G401.6 (cell line): ENCODE measurements at regions not wholly inside any gene's neighbourhood (a gene's known extent, or its start where the extent isn't known, plus 50 kb on each side); places are given as distances from the start of the nearest gene placed in this dataset.

ENCODE experiments used
- FAIRE-seq: peaks from 2 replicates; lab custom pipeline; 2012; peaks lifted over from hg19 to GRCh38; lab: Jason Lieb, UNC

DNA sequence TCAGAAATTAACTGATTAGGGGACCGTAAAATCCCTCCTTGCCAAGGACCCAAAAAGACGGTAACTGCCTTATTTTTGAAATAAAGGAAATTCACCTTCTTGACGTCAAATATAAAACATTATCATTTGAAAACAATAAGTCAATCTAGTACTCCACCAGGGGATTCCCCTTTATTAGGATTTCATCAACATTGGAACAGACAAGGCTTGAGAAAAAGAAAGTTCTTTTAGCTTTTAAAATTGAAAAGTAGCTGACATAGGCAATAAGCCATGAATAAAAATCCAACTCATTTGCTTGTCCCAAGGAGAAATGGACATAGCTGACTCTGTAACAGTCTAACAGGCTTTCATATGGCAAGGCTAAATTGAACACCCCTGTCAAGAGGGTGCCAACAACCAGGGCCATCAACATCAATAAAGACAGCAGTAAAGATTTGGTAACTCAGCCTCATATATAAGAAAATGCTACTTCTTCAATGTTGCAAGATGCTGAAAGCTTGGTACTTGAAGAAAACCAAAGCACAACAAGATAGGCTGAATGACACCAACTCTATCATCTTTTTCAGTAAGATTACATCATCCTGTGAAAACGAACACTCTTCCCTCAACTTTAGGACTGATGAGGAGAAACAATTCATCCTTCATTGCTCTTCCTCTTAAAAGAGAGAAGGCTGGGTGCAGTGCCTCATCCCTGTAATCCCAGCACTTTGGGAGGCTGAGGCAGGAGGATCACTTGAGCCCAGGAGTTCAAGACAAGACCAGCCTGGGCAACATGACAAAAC, 121.0 kb upstream of the PRDM1 start:
- no peak for FAIRE-seq

DNA sequence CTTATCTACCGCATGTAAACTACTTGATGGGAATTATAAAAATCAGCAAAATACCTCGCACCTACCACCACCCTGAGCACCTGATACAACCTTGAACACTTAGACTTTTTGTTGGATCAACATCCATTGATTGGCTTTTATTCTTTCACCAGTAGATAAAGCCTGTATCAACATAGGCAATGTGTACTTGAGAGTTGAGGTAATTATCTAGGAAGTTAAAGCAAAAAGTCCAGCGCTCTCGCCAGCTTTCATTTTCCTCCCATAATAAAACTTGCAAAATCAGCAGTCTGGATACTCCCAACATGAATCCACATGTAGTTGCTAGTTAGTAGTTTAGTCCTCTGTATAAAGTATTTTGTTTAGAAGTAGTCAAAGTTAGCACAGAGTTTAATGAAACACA, 132.0 kb upstream of the PRDM1 start:
- no peak for FAIRE-seq

GRCh38 chr6:105952772-105953690, 133.1 kb upstream of the PRDM1 start:
- no peak for FAIRE-seq

- no peak for FAIRE-seq
Observed at GRCh38 chr6:105952326-105952725, 133.8 kb upstream of the PRDM1 start.

DNA sequence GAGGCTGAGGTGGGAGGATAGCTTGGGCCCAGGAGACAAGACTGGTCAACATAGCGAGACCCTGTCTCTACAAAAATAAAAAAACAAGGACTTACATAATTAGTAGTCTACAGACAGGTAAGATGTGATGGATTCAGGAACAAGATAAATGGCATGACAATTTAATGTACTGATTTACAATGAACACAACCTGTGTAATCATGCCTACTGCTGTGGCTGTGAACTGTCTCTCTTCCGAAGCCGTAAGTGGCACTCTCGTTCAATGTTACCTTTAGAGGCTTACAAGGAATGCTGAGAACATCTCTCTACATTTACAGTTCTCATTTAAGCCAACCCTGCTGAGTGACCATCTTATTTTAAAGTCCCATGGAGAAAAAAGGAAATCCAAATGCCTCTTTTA, 134.8 kb upstream of the PRDM1 start:
- FAIRE-seq, result no peak

- FAIRE-seq, result no peak
Observed at GRCh38 chr6:105949869-105950268, 136.3 kb upstream of the PRDM1 start.

DNA sequence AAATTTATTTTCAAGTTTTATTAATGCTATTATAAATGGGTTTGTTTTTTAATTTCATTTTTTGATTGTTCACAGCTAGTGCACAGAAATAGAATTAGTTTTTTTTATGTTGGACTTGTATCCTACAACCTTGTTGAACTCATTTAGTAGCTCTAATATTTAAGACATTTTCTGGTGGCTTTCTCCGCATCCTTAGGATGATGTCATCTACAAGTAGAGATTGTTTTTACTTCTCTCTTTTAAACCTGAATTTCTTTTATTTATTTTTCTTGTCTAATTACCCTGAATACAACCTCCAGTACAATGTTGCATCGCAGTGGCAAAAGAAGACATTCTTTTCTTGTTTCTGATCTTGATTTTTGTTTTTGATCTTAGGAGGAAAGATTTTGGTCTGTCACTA, 142.6 kb upstream of the PRDM1 start:
- no peak for FAIRE-seq

DNA sequence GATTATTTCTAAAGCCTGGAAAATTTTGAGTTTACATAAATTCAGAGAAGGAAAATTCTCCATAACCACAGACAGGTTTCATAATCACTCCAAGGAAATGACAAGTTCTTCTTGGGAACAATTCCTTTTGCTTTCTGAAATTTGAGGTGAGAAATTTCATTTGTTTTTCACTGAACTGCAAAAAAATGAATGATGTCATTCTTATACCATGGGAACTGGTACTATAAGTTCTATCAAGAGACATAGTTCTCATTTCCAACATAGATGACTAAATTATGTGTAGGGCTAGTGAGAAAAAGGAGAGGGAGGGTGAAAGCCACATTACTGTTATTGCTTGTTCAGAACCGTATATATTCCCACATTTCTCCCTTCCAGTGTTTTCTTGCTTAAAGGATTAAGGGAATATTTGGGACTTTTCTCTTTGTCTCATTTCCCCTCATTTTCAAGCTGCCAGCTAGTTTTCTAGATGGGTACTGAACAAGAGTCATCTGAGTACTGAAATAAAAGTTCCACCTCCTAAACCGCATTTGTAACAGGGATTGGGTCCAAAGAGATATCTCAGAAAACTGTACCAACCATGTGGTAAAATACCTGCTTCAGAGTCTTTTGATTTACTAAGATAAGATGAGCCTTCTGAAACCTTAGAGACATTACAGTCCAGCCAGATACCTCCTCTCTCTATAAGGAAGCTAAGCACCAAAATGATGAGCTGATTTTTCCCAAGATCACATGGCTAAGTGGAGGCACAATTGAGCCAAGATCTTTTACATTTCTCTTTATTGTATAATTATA, 144.3 kb upstream of the PRDM1 start:
- FAIRE-seq, result no peak

DNA sequence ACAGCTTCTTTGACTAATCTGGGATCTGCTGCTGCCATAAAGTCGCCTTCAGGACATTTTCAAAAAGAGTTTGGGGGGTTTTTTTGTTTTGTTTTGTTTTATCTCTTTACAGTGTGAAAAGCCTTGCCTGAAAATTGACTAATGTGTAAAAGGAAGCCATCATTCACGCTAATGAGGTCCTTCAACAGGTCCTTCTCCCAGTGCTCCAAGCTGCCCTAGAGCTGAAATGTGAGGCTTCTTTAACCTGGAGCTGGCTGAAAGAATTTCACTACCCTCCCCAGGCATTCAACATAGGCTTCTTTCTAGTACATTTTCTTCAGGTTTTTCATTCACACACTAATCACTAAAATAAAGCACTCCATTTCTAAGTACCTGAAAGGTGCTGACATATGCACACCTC, 145.1 kb upstream of the PRDM1 start:
- FAIRE-seq, result no peak

DNA sequence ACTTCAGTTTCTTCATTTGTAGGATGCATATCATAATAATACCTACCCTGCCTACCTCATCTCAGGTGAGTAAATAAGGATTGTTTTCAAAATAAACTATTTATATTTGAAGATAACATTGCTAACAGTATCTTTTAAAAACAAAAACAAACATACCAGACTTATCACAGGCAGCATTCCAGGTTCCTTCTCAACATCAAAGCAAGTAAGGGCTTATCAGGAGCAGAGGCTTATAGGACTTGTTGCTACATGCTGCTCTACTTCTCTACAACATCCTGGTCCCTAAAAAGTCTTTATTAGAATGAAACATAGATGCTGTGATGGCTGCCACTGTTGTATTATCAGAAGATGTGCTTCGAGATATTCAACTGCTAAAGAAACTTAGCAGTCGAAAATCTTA, 149.2 kb upstream of the PRDM1 start:
- FAIRE-seq, result no peak

DNA sequence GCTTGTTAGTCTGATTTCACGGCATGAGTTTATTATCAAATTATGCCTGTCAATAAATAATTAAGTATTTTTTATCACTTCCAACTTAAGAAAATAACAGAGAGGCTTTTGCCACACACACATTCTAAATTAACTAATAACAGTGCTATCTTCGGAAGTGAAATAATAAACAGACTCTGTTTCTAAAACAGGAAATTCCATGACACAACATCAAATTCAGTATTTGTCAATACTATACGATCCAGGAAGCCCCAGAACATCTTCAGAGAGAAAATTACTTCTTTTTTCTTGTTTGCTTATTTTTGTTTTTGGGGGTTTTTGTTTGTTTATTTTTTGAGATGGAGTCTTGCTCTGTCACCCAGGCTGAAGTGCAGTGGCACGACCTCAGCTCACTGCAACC, 150.7 kb upstream of the PRDM1 start:
- no peak for FAIRE-seq

DNA sequence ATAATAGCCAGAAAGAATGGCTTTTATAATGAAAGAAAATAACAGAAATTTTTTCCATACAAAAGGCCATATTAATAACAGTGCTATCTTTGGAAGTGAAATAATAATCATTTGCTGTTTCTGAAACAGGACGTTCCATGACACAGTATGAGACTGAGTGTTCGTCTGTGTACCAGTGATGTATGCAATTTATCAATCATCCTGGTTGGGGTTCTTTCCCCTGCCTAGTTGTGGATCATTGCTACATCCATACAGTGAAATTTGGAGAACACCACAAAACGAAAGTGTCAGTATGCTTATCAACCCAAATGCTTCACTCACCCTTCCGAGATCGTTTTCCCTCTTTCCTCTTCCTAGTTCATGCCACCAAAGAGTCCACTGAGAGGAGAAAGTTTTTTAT, 151.4 kb upstream of the PRDM1 start:
- FAIRE-seq, result no peak

- FAIRE-seq, result no peak
Observed at GRCh38 chr6:105932440-105932839, 153.7 kb upstream of the PRDM1 start.

DNA sequence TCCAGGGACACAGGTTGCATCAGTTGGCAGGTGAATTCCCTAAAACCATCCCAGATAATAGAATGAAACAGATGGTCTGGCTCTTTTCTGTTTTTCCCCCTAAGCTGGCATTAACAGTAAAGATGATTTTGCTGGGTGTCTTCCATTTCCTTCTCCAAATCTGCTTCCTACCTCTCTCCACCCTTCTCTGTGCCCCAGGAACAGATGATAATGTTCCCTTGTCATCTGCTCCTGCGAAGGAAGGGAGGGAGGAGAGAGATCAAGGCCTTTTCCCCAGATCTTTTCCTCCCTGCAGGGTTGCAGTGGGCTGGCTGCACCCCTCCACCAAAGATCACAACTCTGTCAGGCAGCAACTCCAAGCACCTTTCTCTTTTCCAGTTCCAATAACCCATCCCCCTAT, 156.5 kb upstream of the PRDM1 start:
- no peak for FAIRE-seq

DNA sequence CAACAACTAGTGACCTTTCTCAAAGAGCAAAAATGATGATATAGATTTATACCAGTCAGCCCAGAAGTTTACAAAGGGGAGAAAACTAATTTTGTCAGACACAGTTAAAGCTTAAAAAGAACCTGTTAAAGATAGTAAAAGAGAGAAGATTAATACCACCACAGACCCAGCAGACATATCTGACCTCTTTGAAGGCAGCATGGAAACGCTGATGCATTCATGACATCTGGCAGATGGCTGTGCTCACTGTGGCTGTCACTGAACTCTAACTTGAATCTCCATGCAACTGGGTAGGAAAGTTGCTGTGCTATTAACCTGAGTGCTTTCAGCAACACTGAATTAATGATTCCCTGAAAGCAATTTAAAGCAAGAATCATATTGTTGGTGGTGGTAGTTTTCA, 159.8 kb upstream of the PRDM1 start:
- no peak for FAIRE-seq

DNA sequence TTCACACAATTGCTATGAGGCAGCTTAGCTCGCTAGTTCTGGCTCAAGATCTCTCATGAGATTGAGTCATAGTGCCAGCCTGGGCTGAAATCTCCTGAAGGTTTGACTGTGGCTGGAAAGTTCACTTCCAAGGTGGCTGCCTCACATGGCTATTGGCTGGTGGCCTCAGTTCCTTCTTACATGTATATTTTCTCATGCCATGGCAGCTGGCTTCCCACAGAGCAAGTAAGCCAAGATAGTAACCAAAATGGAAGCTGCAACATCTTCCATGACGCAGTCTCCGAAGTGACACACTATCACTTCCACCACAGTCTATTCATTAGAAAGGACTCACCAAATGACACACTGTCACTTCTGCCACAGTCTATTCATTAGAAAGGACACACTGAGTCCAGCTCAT, 160.4 kb upstream of the PRDM1 start:
- FAIRE-seq, result no peak

DNA sequence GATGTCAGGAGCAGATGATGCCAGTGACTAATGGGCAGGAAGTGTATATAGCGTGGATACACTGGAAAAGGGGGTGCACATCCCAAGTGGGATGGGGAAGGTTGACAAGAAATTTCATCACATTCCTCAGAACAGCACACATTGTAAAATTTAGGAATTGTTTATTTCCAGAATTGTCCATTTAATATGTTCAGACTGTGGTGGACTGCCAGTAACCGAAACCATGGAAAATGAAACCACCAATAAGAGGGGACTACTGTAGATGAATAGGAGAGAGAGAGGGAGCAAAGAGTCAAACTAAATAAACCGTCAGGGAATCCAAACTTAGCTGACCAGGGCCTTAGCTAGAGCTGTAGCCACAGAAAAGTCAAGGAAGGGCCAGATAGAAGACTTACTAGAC, 164.4 kb upstream of the PRDM1 start:
- no peak for FAIRE-seq

DNA sequence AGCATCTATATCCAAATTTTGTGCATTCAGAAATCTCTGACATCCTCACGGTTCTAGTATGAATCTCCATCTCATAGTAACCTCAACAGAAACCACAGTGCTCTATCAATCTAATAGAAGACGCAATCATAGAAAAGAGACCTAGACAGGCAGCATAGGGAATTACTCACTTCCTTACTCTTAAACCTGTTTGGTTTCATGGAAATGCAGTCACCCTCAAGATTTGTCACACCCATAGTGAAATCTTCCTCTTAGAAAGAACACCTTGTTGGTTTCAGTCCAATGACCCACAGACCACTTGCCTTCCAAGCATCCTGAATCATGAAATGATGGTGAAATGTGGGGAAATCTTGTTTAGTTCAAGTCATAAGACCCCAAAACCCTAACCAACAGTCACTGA, 166.1 kb upstream of the PRDM1 start:
- no peak for FAIRE-seq

- FAIRE-seq, result no peak
Observed at GRCh38 chr6:105917038-105917695, 169.0 kb upstream of the PRDM1 start.

GRCh38 chr6:105911106-105911629, 175.0 kb upstream of the PRDM1 start:
- no peak for FAIRE-seq

GRCh38 chr6:105909106-105909505, 177.0 kb upstream of the PRDM1 start:
- FAIRE-seq, result no peak

DNA sequence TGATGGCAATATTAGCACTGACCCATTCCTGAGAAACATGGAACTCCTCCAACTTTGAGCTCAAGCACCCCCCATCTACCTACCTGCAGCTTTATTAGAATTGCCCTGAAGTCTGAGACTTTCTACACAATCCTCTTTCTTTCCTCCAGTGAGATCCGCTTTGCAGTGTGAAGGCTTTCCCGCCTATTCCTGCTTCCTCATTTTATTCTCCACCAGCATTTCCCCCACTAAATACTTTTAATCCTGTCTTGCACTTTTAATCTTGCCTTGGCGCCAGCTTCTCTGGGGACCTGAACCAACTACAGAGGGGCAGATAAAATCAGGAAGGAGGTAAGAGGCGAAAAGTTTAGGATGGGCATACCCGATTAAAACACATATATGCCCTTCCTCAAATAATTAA, 178.1 kb upstream of the PRDM1 start:
- FAIRE-seq, result no peak
